ENCODE measurements at regions not wholly inside any gene's neighbourhood (a gene's known extent, or its start where the extent isn't known, plus 50 kb on each side); places are given as distances from the start of the nearest gene placed in this dataset.

DNA sequence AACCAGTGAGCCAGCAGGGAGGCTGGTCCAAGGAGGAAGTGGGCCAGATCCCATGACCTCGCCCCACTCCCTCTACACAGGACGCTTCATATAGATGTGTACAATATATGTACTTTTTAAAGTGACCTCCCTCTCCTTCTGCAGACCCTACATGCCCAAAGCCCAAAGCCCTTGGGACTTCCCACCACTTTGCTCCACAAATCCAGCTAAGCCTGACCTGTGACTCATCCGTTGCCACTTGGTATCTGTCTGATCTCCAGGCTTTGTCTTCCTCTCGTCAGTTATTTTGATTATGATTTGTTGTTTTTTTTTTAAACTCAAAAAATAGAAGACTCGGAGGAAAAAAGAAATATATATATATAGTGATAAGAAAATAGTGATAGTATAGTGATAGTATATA lies 470.8 kb downstream of the KCNJ3 start:
- TF ChIP-seq EZH2 (IDR thresholded peaks at IDR 0.05), result no peak
- no peak for TF ChIP-seq POLR2AphosphoS5 (IDR thresholded peaks at IDR 0.05; ENCODE audit: borderline replicate concordance, low read depth, low read length)
- no peak for TF ChIP-seq FOXP2 (optimal IDR thresholded peaks at IDR 0.05; ENCODE audit: control extremely low read depth, extremely low read length, insufficient read depth)
